ENCODE measurements at regions not wholly inside any gene's neighbourhood (a gene's known extent, or its start where the extent isn't known, plus 50 kb on each side); places are given as distances from the start of the nearest gene placed in this dataset.
"Not testable (repeated sequence)": the region's sequence is repeated elsewhere in the genome, so short reads cannot be mapped to it uniquely, and the experiment has no call there.

DNA sequence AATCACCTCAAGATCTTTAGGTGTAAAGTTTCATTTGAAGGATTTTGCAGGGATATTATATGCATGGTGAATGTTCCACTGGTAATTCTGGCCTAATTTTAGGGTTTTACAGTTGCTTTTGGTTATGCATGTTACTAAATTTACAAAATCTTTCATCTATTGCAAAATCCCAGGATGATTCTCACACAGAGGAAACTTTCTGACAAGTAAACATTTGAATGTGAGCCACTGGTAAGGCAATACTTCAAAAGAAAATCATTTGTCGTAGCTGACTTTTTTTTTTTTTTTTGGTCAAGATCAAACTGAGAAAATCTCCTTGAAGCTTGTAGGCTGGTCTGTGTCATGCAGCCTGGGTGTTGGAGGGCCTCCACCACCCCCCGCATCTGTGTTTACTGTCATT lies 141.9 kb upstream of the EXOC2 start:
- Histone ChIP-seq H3K36me3 (no peaks in the 10 kb centered on the region), H3K27me3 (ENCODE audit: low read depth) (no peaks in the 10 kb centered on the region), H3K4me1 (peaks cover 25% of the 10 kb centered on the region), H3K9me3 (replicated peaks) (peaks cover 30% of the 10 kb centered on the region), H3K4me3 (no peak overlapping the region), H3K27ac (replicated peaks) (peak overlapping the region; percentile 66)
- TF ChIP-seq, protein P1, sequence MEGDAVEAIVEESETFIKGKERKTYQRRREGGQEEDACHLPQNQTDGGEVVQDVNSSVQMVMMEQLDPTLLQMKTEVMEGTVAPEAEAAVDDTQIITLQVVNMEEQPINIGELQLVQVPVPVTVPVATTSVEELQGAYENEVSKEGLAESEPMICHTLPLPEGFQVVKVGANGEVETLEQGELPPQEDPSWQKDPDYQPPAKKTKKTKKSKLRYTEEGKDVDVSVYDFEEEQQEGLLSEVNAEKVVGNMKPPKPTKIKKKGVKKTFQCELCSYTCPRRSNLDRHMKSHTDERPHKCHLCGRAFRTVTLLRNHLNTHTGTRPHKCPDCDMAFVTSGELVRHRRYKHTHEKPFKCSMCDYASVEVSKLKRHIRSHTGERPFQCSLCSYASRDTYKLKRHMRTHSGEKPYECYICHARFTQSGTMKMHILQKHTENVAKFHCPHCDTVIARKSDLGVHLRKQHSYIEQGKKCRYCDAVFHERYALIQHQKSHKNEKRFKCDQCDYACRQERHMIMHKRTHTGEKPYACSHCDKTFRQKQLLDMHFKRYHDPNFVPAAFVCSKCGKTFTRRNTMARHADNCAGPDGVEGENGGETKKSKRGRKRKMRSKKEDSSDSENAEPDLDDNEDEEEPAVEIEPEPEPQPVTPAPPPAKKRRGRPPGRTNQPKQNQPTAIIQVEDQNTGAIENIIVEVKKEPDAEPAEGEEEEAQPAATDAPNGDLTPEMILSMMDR (IDR thresholded peaks at IDR 0.05; ENCODE audit: borderline replicate concordance) = no peak
- intact Hi-C loops (cut with micrococcal nuclease) = no loop called here
- DNase-seq = no peak

DNA sequence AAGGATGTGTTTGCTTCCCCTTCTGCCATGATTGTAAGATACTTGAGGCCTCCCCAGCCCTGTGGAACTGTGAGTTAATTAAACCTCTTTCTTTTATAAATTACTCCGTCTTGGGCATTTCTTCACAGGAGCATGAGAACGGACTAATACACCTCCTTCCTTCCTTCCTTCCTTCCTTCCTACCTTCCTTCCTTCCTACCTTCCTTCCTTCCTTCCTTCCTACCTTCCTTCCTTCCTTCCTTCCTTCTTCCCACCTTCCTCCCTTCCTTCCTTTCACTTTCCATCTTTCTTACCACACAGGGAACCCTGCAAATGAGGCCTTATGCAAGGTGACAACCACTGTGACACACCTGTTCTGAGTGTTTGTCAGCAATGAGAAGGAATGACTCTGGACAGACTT lies 141.3 kb upstream of the EXOC2 start:
- Histone ChIP-seq H3K4me1 (peaks cover 25% of the 10 kb centered on the region), H3K27ac (replicated peaks) (no peak overlapping the region), H3K4me3 (no peak overlapping the region), H3K9me3 (replicated peaks) (peaks cover 23% of the 10 kb centered on the region), H3K36me3 (no peaks in the 10 kb centered on the region), H3K27me3 (ENCODE audit: low read depth) (no peaks in the 10 kb centered on the region)
- intact Hi-C loops (cut with micrococcal nuclease) = no loop called here
- TF ChIP-seq, protein P1 (IDR thresholded peaks at IDR 0.05; ENCODE audit: borderline replicate concordance) = no peak
- DNase-seq = no peak

DNA sequence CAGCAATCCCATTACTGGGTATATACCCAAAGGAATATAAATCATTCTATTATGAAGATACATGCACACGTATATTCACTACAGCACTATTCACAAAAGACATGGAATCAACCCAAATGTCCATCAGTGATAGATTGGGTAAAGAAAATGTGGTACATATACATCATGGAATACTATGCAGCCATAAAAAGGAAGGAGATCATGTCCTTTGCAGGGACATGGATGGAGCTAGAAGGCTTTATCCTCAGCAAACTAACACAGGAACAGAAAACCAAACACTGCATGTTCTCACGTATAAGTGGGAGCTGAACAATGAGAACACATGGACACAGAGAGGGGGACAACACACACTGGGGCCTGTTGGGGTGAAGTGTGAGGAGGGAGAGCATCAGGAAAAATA lies 139.9 kb upstream of the EXOC2 start:
- H3K36me3 ChIP-seq; H3K27me3 ChIP-seq (ENCODE audit: low read depth); H3K4me3 ChIP-seq; intact Hi-C loops (cut with micrococcal nuclease); H3K27ac ChIP-seq (replicated peaks); DNase-seq: not testable (repeated sequence)
- peaks cover 25% of the 10 kb centered on the region for H3K4me1 ChIP-seq
- peaks cover 22% of the 10 kb centered on the region for H3K9me3 ChIP-seq (replicated peaks)

DNA sequence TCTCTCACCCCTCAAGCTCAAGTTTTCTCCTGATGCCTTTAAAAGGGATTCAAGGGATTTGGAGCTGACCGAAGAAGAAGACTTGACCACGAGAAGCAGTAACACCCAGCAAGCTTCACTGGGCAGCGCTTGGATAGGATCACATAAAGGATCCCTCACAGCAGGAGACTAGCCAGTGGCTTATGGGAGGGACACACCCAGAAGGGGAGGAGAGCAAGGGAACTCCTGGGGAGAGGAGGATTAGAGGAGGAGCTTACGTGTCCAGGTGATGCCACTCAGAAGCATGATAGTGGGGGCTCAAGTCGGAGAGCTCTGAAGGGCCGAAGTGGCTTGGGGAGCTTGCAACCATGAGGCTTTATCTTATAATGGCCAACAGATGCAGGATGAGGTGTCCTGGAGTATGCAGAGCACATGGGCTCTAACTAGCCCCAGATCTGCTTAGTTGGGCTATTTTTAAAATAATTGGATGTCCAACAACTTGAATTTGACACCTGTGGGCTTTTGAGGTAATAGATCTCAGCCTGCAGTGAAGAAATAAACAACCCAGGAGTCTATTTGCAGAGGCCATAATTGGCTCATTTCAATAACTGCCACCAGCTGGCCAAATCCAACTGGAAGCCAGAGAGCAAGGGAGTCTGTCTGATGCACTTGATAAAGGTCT lies 137.9 kb upstream of the EXOC2 start:
- Histone ChIP-seq H3K27me3 (ENCODE audit: low read depth) (no peaks in the 10 kb centered on the region), H3K27ac (replicated peaks) (no peak overlapping the region), H3K36me3 (no peaks in the 10 kb centered on the region), H3K4me3 (no peak overlapping the region), H3K9me3 (replicated peaks) (peaks cover 34% of the 10 kb centered on the region), H3K4me1 (peaks cover 13% of the 10 kb centered on the region)
- intact Hi-C loops (cut with micrococcal nuclease) = no loop called here
- TF ChIP-seq, protein P1 (IDR thresholded peaks at IDR 0.05; ENCODE audit: borderline replicate concordance) = no peak
- DNase-seq = no peak

DNA sequence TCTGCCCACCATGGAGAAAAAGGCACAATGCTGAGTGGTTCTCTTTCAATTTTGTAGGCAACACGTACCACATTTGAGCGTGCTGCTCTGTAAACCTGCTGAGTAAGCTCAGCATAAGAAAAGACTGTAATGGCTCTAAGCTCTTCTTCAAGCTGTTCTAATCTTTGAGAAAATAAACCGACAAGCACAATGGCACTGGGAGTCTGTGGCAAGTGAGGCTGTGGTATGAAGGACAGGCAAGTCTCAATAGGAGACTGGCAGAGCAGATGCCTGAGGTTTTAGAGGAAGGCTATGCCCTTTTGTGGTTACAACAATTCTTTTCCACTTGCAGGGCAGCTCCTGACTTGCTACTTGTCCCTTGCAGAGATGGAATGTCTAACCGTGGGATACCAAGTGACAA lies 136.7 kb upstream of the EXOC2 start:
- Histone ChIP-seq H3K4me3 (no peak overlapping the region), H3K36me3 (no peaks in the 10 kb centered on the region), H3K9me3 (replicated peaks) (peaks cover 40% of the 10 kb centered on the region), H3K4me1 (peaks cover 2% of the 10 kb centered on the region), H3K27me3 (ENCODE audit: low read depth) (no peaks in the 10 kb centered on the region), H3K27ac (replicated peaks) (no peak overlapping the region)
- DNase-seq = no peak
- intact Hi-C loops (cut with micrococcal nuclease) = no loop called here
- TF ChIP-seq, protein P1 (IDR thresholded peaks at IDR 0.05; ENCODE audit: borderline replicate concordance) = no peak

DNA sequence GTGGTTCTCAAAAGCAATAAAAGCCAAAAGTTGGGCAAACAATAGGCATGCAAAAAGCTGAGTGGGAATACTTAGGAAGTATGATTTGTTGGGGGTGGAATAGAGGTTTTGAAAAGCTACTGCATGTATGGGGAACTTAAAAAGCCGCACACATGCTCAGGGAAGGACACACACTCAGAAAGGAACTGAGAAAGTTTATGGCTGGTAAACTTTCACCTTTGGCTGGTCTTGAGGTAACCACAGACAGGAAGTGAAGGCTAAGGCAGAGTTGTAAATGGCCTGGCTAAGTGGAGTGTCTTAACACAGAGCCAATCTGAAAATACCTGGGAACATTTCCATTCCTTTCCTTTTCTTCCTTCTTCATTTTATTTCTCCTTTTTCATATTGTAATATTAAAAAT lies 134.5 kb upstream of the EXOC2 start:
- DNase-seq = no peak
- no peaks in the 10 kb centered on the region for H3K36me3 ChIP-seq
- peaks cover 33% of the 10 kb centered on the region for H3K9me3 ChIP-seq (replicated peaks)
- intact Hi-C loops (cut with micrococcal nuclease) = no loop called here
- TF ChIP-seq, protein P1 (IDR thresholded peaks at IDR 0.05; ENCODE audit: borderline replicate concordance) = no peak
- no peaks in the 10 kb centered on the region for H3K27me3 ChIP-seq (ENCODE audit: low read depth)
- no peaks in the 10 kb centered on the region for H3K4me1 ChIP-seq
- no peak overlapping the region for H3K27ac ChIP-seq (replicated peaks)
- H3K4me3 ChIP-seq = no peak overlapping the region

Data from left ventricle myocardium inferior (tissue), 1 donor.